Calu3 (cell line): ENCODE measurements at regions not wholly inside any gene's neighbourhood (a gene's known extent, or its start where the extent isn't known, plus 50 kb on each side); places are given as distances from the start of the nearest gene placed in this dataset.

Experiments
- BruUV-seq: library from RNA; stranded (reverse); fragments of 400-500 nt; replicated peaks from 2 replicates; lab custom pipeline; 2021; lab: Mats Ljungman, UMichigan
- CTCF ChIA-PET: fragments of 300-600 bp; sonication (Branson Sonifier 250); formaldehyde crosslinking; loops from one replicate; lab custom pipeline; 2022; ENCODE audit warnings: antibody characterized with exemption; lab: Charles Lee
- DNase-seq: peaks from one replicate; pipeline ENCODE4 v3.0.0; 2022
- H3K27ac Mint-ChIP-seq: one replicate; pipeline ENCODE4 v1.8.0; 2022; ENCODE audit warnings: mixed read lengths; ENCODE audit not compliant: unreplicated experiment
- H3K27me3 Mint-ChIP-seq: one replicate; pipeline ENCODE4 v1.8.0; 2022; ENCODE audit warnings: mixed read lengths; ENCODE audit not compliant: unreplicated experiment
- H3K36me3 Mint-ChIP-seq: one replicate; pipeline ENCODE4 v1.8.0; 2022; ENCODE audit warnings: mild to moderate bottlenecking, moderate library complexity, mixed read lengths; ENCODE audit not compliant: insufficient read depth, unreplicated experiment
- H3K4me1 Mint-ChIP-seq: one replicate; pipeline ENCODE4 v1.8.0; 2022; ENCODE audit warnings: mild to moderate bottlenecking, low read depth, mixed read lengths; ENCODE audit not compliant: unreplicated experiment
- H3K4me3 Mint-ChIP-seq: one replicate; pipeline ENCODE4 v1.8.0; 2022; ENCODE audit warnings: mild to moderate bottlenecking, low read depth, moderate library complexity, mixed read lengths; ENCODE audit not compliant: unreplicated experiment
- H3K9me3 Mint-ChIP-seq: one replicate; pipeline ENCODE4 v1.8.0; 2022; ENCODE audit warnings: low read depth, mixed read lengths; ENCODE audit not compliant: unreplicated experiment
- CTCF ChIP-seq: fragments of 200-600 bp; IDR thresholded peaks from one replicate; pipeline ENCODE4 v1.8.0; 2022; ENCODE audit warnings: antibody characterized with exemption; ENCODE audit not compliant: unreplicated experiment
- intact Hi-C: fragments of 100-400 bp; cut with micrococcal nuclease; formaldehyde crosslinking; loops from one replicate; pipeline ENCODE4 v1.10.0; 2022; ENCODE audit not compliant: unreplicated experiment

DNA sequence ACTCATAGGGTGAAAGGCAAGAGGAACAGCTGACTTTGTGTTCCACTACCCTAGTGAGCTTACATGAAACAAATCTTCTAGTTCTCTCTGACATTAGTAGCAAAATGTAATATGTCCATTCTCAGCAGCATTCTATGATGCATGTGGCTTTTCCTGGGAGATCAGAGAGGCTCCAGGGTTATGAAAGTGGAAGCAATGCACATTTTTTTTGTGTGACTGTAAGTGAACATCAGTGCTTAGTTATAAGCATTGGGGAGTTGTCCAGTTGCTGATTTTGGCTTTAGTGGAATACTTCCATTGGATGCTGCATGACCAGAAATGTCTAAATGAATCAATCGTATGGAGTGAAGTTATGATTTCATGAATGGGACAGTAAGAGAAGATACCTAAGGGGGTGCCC is 255.9 kb downstream of the FAT3 start:
- intact Hi-C loops: no loop called here
- no peak for TF ChIP-seq CTCF
- H3K4me3 Mint-ChIP-seq: no peak overlapping the region
- DNase-seq: no peak
- CTCF ChIA-PET: no interaction called here
- H3K9me3 Mint-ChIP-seq: peaks cover 3% of the 10 kb centered on the region
- H3K4me1 Mint-ChIP-seq: peaks cover 14% of the 10 kb centered on the region
- no peaks in the 10 kb centered on the region for H3K27me3 Mint-ChIP-seq
- no peaks in the 10 kb centered on the region for H3K36me3 Mint-ChIP-seq
- no TSS peak for BruUV-seq
- no peak overlapping the region for H3K27ac Mint-ChIP-seq

GRCh38 chr11:92482492-92483060 is 258.0 kb downstream of the FAT3 start:
- DNase-seq: no peak
- no peaks in the 10 kb centered on the region for H3K27me3 Mint-ChIP-seq
- H3K27ac Mint-ChIP-seq: no peak overlapping the region
- no peaks in the 10 kb centered on the region for H3K9me3 Mint-ChIP-seq
- BruUV-seq: no TSS peak
- intact Hi-C loops: no loop called here
- H3K4me1 Mint-ChIP-seq: peaks cover 14% of the 10 kb centered on the region
- no peaks in the 10 kb centered on the region for H3K36me3 Mint-ChIP-seq
- no peak overlapping the region for H3K4me3 Mint-ChIP-seq
- CTCF ChIA-PET: interaction anchor here (0.5 kb wide), 1 partner anchor 23 kb away, joined by 3 read pairs; no protein-coding TSS in a partner anchor
- no peak for TF ChIP-seq CTCF

- H3K4me3 Mint-ChIP-seq: no peak overlapping the region
- no peaks in the 10 kb centered on the region for H3K36me3 Mint-ChIP-seq
- DNase-seq: no peak
- H3K9me3 Mint-ChIP-seq: no peaks in the 10 kb centered on the region
- CTCF ChIA-PET: no interaction called here
- no peaks in the 10 kb centered on the region for H3K27me3 Mint-ChIP-seq
- H3K27ac Mint-ChIP-seq: no peak overlapping the region
- BruUV-seq: no TSS peak
- intact Hi-C loops: no loop called here
- no peak for TF ChIP-seq CTCF
- peaks cover 3% of the 10 kb centered on the region for H3K4me1 Mint-ChIP-seq
Observed at GRCh38 chr11:92484570-92484969, 260.0 kb downstream of the FAT3 start.

DNA sequence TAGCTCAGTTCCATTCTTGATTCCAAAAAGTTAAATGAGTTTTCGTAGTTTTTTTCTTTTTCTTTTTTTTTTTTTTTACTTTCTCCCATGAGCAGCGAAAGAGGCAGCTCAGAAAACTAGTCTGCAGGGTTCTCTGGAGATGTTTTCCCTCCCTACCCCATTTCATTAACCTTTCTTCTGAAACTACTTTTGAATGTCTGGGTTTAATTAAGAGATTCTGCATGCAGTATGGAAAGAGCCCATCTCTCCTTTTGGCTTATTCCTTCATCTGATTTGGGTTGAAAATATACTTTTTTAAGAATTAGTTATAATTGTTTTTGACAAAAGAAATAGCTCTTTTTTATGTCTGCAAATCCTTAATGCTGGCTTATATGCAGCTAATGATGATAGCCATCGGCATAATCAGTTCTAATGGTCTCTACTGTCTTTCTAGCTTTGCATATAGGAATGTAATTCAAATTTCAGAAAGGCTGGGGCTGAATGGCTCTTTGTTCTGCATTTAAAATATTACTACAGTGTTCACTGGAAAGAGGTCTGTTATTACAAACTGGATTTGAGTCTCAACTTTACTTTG is 265.3 kb downstream of the FAT3 start:
- CTCF ChIA-PET: interaction anchor here (0.7 kb wide), 1 partner anchor 208 kb away, joined by 3 read pairs; no protein-coding TSS in a partner anchor
- Mint-ChIP-seq H3K9me3 (no peaks in the 10 kb centered on the region), H3K27me3 (no peaks in the 10 kb centered on the region), H3K27ac (no peak overlapping the region), H3K4me3 (no peak overlapping the region), H3K4me1 (no peaks in the 10 kb centered on the region), H3K36me3 (no peaks in the 10 kb centered on the region)
- no TSS peak for BruUV-seq
- intact Hi-C loops: no loop called here
- TF ChIP-seq CTCF: no peak
- DNase-seq: no peak
